ENCODE measurements at regions not wholly inside any gene's neighbourhood (a gene's known extent, or its start where the extent isn't known, plus 50 kb on each side); places are given as distances from the start of the nearest gene placed in this dataset.
"Not testable (repeated sequence)": the region's sequence is repeated elsewhere in the genome, so short reads cannot be mapped to it uniquely, and the experiment has no call there.

GRCh38 chr12:123050331-123050831 is 69.9 kb downstream of the ARL6IP4 start:
- TF ChIP-seq POLR2AphosphoS5 (IDR thresholded peaks at IDR 0.05) (no peak), EP300 (IDR thresholded peaks at IDR 0.05) (no peak), POLR2A (IDR thresholded peaks at IDR 0.05) (no peak), CTCF (IDR thresholded peaks at IDR 0.05) (no peak)
- DNase-seq (no peak), ATAC-seq (ENCODE audit: low FRiP score in 2 of 2) (peak; percentile 10 to 28)
- WGBS, 2 donors = 81 to 86% methylated on average over 5 to 6 of the region's 6 CpGs
- H3K4me3 ChIP-seq = no peak overlapping the region
- peaks cover 0 to 27% (median 18%) of the 10 kb centered on the region in 4 donors for H3K4me1 ChIP-seq
- no peaks in the 10 kb centered on the region for H3K36me3 ChIP-seq
- no peak overlapping the region for H3K27ac ChIP-seq
- no peaks in the 10 kb centered on the region for H3K27me3 ChIP-seq
- no peaks in the 10 kb centered on the region for H3K9me3 ChIP-seq

GRCh38 chr12:123049398-123050240 is 69.1 kb downstream of the ARL6IP4 start:
- ATAC-seq (ENCODE audit: low FRiP score in 2 of 2) = peak in 1 of 2 donors; percentile 20

GRCh38 chr12:123047892-123048291 is 67.4 kb downstream of the ARL6IP4 start:
- H3K27ac ChIP-seq; H3K4me3 ChIP-seq; H3K27me3 ChIP-seq; H3K9me3 ChIP-seq; ATAC-seq (ENCODE audit: low FRiP score in 2 of 2); H3K36me3 ChIP-seq: not testable (repeated sequence)
- H3K4me1 ChIP-seq = peaks cover 11 to 40% (median 32%) of the 10 kb centered on the region in 4 donors
- WGBS, 2 donors = 81 to 84% methylated on average over 3 of the region's 3 CpGs
- DNase-seq = peak in 1 of 2 donors; percentile 42

More at GRCh38 chr12:123049398-123050240, 69.1 kb downstream of the ARL6IP4 start:
- H3K9me3 ChIP-seq = no peaks in the 10 kb centered on the region
- H3K27me3 ChIP-seq = no peaks in the 10 kb centered on the region
- H3K4me3 ChIP-seq = no peak overlapping the region
- no peak overlapping the region for H3K27ac ChIP-seq
- DNase-seq = no peak
- peaks cover 0 to 27% (median 18%) of the 10 kb centered on the region in 4 donors for H3K4me1 ChIP-seq
- H3K36me3 ChIP-seq = no peaks in the 10 kb centered on the region
- TF ChIP-seq POLR2A (IDR thresholded peaks at IDR 0.05) = no peak
- no peak for TF ChIP-seq EP300 (IDR thresholded peaks at IDR 0.05)
- no peak for TF ChIP-seq POLR2AphosphoS5 (IDR thresholded peaks at IDR 0.05)
- no peak for TF ChIP-seq CTCF (IDR thresholded peaks at IDR 0.05)
- 75 to 83% methylated on average over 8 of the region's 8 CpGs for WGBS, 2 donors

- Histone ChIP-seq H3K27ac (no peak overlapping the region), H3K27me3 (no peaks in the 10 kb centered on the region), H3K9me3 (no peaks in the 10 kb centered on the region), H3K4me3 (no peak overlapping the region), H3K36me3 (no peaks in the 10 kb centered on the region), H3K4me1 (peaks cover 14 to 44% (median 35%) of the 10 kb centered on the region in 4 donors)
- ATAC-seq (ENCODE audit: low FRiP score in 2 of 2) (no peak), DNase-seq (no peak)
- 46 to 57% methylated on average over 1 of the region's 1 CpG for WGBS, 2 donors
- TF ChIP-seq POLR2A (IDR thresholded peaks at IDR 0.05) (no peak), POLR2AphosphoS5 (IDR thresholded peaks at IDR 0.05) (no peak), CTCF (IDR thresholded peaks at IDR 0.05) (no peak)
Measured at GRCh38 chr12:123047289-123047688, 66.8 kb downstream of the ARL6IP4 start.

GRCh38 chr12:123046431-123046830 is 66.0 kb downstream of the ARL6IP4 start:
- peak overlapping the region in 1 of 4 donors; percentile 8 for H3K27ac ChIP-seq
- H3K4me1 ChIP-seq = peaks cover 18 to 45% (median 35%) of the 10 kb centered on the region in 4 donors
- no peak overlapping the region for H3K4me3 ChIP-seq
- no peaks in the 10 kb centered on the region for H3K27me3 ChIP-seq
- no peak for DNase-seq
- no peak for ATAC-seq (ENCODE audit: low FRiP score in 2 of 2)
- TF ChIP-seq CTCF (IDR thresholded peaks at IDR 0.05) (no peak), POLR2A (IDR thresholded peaks at IDR 0.05) (no peak), EP300 (IDR thresholded peaks at IDR 0.05) (no peak), POLR2AphosphoS5 (IDR thresholded peaks at IDR 0.05) (no peak)
- H3K9me3 ChIP-seq = no peaks in the 10 kb centered on the region
- WGBS, 2 donors = 61 to 67% methylated on average over 3 of the region's 3 CpGs
- no peaks in the 10 kb centered on the region for H3K36me3 ChIP-seq

Data from upper lobe of left lung (tissue), 6 donors.